ENCODE measurements at regions not wholly inside any gene's neighbourhood (a gene's known extent, or its start where the extent isn't known, plus 50 kb on each side); places are given as distances from the start of the nearest gene placed in this dataset.
"Not testable (repeated sequence)": the region's sequence is repeated elsewhere in the genome, so short reads cannot be mapped to it uniquely, and the experiment has no call there.

DNA sequence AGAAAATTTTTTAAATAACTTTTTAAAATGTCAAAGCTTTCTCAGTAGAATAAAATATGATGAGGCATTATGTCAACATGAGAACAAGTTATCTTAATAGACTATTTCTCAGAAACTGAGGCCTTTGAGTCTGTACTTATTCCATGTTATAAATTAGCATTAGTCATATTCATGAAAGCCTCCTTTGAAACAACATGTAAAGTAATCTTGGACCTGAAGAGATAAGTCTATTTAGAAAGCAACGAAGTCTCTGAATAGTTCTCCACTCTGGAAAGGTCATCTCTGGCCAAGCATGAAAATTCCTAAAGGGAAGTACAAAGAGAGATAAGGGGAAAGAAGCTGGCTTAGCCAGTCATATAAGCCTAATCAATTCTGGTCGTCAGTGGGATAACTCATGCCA lies 150.8 kb downstream of the CYB561 start:
- DNase-seq, result peak; percentile 15

DNA sequence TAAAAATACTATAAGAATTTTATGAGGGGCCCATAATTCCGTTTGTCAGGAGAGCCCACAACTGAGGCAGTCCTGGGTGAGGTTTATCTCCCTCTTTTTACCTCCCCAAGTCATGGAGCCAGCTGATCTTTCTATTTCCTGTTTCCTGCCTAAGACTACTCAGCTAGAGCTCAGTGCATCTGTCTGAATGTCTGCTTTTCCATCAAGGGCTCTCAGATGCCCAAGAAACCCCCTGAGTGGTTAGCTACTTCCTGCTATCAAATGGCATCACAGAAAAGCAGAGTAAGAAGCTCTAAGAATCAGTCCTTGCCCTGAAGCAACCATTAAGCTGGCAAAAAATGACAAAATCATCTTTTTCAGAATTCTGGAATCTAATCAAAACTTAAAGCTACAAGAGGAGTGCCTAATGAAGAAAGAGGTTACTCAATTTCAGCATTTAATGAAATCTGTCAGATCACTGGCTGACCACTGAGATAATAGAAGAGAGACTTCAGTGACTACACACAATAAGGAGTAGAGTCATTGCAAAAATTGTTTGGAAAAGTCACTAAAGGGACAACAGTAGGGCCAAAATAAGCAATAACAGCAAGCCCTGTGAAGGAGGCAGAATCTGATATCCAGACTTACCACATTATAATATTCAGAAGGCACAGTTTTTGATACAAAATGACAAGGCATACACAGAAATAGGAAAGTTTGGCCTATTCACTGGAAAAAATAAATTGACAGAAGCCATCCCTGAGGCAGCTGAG lies 150.1 kb downstream of the CYB561 start:
- no peak for DNase-seq

- DNase-seq, result not testable (repeated sequence)
Observed at GRCh38 chr17:63298916-63299315, 147.2 kb downstream of the CYB561 start.

GRCh38 chr17:63304704-63305261 lies 141.3 kb downstream of the CYB561 start:
- DNase-seq, result no peak

DNA sequence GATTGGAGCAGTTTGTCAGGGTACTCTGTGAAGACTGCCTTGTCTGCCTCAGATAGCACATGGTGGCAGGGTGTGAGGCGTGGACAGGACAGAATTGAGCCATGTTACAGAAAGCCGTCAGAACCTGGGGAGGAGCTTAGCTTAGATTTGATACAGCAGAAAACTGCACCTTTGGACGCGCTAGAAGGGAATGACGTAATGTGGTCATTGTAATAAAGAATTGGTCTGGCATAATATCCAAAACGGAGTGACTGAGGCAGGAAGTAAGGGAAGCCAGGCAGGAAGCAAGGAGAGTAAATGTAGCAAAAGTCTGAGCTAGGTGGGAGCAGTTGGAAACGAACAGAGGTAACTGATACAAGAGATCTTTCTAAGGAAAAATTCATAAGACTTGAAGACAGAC lies 140.2 kb downstream of the CYB561 start:
- DNase-seq, result no peak

- no peak for DNase-seq
Observed at GRCh38 chr17:63306855-63307254, 139.3 kb downstream of the CYB561 start.

DNA sequence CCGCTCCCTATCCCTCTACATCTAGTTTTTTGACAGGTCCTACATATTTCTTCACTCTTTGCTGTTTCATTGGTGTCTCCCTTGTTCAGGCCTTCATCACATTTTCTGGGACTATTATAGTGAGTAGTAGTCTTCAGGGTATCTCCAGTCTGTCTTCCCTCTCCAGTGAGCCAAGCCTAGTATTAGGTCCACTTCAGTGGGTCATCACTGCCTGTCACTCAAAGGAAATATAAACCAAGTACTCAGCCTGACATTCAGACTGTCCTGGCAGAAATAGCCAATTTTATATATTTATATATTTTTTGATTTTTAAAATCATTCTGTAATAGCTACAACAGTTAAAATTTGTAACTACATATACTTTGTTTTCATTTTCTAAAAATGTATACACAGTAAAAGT lies 137.8 kb downstream of the CYB561 start:
- no peak for DNase-seq

DNA sequence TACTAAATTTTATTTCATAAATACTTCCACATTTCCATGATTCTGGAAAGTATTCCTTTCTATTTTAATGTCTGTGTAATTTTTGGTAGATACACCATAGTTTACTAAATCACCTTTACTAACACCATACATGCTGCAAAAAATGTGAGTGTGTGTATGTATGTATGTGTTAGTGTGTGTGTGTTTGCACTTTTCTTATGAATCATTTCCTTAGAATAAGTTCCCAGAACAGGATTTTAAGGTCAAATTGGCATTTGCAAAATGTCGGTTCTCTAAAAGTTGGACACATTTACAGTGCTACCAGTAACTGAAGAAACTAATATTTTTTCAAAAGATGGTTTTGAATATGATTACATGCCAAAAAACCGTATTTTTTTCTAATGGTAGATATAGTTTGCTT lies 137.1 kb downstream of the CYB561 start:
- peak; percentile 20 for DNase-seq

- no peak for DNase-seq
Observed at GRCh38 chr17:63311416-63311937, 134.6 kb downstream of the CYB561 start.

- no peak for DNase-seq
Observed at GRCh38 chr17:63314761-63315160, 131.3 kb downstream of the CYB561 start.

GRCh38 chr17:63316100-63316499 lies 130.0 kb downstream of the CYB561 start:
- no peak for DNase-seq

DNA sequence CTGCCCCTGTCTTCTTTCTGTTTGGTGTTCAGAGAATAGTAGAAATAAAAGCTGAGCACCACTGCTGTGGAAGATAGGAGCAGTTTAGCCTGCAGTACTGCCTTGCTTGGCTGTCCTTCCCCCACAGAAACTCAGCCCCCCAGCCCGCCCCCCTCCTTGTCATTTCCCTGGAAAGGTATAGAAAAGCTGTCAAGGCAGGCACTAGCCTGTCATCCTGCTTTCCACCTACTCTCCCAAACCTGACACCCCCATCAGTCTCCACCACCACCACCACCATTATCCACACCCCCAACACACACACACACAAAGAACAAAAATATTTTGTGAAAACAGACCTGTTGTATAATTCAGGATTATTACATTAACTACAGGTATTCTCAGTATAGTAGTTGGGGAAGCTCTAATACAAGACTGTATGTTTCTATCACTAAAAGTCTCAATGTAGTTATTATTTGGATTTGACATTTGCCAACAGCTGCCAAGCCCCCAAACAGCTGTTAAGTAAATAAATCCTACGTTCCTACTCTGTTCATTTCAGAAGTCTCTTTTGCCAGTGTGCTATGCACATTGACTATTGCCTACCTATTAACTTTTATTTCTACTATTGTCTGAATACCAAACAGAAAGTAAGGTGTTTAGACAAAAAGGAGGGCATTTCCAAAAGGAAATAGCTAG lies 128.8 kb downstream of the CYB561 start:
- DNase-seq, result no peak

DNA sequence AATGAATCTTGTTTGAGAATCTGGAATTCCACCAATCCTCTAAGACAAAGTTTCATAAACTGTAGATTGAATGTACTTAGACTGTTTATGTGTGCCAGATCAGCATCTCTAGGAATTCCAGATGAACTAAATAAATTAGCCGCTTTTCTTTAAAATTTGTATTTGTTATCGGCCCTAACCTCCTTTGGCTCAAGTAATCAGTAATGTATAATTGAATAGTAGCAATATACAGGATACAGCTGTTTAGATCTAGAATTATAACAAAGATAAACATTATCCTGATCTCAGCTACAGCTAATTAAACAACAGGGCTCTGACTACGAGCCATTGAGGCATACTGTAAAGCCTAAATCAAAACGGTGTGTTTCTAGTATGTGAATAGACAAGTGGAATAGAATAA lies 120.3 kb downstream of the CYB561 start:
- DNase-seq, result no peak

DNA sequence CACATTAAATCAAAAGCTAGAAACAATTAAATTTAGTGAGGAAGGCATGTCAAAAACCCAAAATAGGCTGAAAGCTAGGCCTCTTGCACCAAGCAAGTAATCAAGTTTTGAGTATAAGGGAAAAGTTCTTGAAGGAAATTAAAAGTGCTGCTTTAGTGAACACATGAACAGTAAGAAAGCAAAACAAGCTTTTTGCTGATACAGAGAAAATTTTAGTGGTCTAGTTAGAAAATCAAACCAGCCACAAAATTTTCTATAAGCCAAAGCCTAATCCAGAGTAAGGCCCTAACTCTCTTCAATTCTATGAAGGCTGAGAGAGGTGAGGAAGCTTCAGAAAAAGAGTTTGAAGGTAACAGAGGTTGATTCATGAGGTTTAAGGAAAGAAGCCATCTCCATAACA lies 116.2 kb downstream of the CYB561 start:
- no peak for DNase-seq

DNA sequence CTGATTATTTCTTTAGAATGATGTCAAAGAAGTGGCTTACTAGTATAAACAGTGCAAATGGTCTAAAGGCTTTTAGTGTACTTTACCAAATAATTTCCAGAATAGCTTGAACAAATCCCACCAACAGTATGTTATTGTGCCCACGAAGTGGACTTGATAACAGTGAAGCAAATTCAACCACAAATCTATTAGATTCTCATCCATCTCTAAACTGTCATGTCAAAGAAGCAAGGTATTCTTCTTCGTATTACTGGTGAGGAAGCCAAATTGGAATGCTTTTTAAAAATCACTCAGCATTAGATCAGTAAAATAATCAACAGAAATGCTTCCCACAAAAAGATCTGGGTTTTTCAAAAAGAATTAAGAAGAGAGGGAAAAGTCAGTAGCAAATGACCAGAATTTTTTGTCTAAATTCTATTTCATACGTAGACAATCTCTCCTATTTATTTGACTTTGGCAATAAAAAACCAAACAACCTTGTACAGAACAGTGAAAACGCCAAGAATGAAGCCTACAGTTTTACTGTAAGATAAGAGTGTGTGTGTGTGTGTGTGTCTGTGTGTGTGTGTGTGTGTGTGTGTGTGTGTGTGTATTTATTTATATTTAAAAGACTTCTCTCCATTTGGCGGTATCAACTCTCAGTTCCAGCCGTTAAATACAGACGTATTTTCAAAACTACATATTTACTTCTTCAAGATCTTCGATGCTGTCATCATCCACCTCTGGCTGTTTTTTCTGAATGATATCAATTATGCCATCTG lies 114.6 kb downstream of the CYB561 start:
- DNase-seq, result no peak

DNA sequence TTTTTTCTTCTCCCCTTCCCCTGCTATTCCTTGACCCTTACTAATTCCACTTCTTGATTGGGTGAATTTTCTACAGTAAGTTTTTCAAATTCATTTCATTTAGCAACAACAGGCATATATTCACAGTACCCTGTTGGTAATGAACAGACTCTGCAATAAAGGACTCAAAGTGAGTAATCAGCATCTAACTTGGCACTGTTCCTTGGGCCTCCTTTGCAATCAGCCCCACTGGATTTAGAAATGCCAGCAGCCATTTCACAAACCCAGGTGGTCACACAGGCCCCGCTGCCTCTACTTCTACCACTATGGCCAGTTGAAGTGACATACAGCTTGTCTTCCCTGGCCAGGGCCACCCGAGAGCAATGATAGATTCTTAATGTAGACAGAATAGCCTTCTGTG lies 113.8 kb downstream of the CYB561 start:
- DNase-seq, result no peak

DNA sequence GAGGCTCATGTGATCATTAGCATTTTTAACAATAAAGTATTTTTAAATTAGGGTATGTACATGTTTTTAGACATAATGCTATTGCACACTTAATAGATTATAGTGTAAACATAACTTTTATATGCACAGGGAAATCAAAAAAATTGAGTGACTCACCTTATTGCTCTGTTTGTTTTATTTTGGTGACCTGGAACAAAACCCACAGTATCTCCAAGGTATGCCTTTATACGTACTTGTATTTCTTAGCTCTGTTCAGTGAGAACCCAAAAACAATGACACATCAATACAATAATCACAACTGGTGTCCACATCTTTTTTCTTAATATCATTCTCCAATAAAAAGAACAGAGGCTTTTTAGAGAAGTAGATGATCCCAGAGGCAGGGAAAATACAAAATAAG lies 112.2 kb downstream of the CYB561 start:
- DNase-seq, result no peak

GRCh38 chr17:63335831-63336230 lies 110.3 kb downstream of the CYB561 start:
- no peak for DNase-seq

DNA sequence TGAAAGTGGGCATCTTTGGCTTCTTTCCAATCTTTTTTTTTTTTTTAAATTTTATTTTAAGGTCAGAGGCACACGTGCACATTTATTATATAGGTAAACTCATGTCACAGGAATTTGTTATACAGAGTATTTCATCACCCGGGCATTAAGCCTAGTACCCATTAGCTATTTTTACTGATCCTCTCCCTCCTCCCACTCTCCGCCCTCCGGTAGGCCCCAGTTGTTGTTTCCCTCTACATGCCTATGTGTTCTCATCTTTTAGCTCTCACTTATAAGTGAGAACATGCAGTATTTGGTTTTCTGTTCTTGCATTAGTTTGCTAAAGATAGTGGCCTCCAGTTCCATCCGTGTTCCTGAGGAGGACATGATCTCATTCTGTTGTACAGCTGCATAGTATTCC lies 108.5 kb downstream of the CYB561 start:
- DNase-seq, result peak; percentile 12

- DNase-seq, result no peak
Observed at GRCh38 chr17:63338272-63338671, 107.8 kb downstream of the CYB561 start.

- DNase-seq, result no peak
Observed at GRCh38 chr17:63341276-63341675, 104.8 kb downstream of the CYB561 start.

DNA sequence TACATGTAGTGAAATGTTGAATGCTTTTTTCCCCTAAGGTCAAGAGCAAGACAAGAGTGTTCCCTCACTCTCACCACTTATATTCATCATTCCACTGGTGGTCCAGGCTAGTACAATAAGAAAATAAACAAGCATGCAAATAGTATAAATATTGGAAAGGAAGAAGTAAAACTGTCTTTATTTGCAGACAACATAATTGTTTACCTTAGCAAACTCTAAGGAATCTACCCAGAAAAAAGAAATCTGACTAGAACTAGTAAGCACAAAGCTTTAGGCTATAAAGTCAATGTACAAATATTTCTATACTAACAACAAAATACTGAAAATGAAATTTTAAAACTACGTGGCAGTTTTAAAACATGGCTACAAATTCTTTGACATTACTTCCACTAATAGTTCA lies 101.7 kb downstream of the CYB561 start:
- no peak for DNase-seq

DNA sequence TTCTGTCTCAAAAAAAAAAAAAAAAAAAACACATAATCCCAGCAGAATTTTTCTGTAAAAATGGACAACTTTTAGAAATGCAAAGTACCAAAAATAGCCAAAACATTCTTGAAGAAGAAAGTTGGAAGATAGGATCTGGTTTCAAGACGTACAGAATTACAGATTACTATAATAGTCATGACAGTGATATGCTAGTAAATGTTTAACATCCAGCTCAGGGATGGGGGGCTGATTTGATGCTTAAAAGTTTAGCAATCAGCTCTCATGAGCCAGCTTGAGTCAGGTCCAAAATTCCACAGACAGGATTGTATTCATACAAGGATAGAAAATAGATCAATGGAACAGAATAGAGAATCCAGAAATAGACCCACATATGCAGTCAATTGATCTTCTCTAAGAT lies 100.5 kb downstream of the CYB561 start:
- peak; percentile 71 for DNase-seq
